ENCODE measurements at regions not wholly inside any gene's neighbourhood (a gene's known extent, or its start where the extent isn't known, plus 50 kb on each side); places are given as distances from the start of the nearest gene placed in this dataset.

DNA sequence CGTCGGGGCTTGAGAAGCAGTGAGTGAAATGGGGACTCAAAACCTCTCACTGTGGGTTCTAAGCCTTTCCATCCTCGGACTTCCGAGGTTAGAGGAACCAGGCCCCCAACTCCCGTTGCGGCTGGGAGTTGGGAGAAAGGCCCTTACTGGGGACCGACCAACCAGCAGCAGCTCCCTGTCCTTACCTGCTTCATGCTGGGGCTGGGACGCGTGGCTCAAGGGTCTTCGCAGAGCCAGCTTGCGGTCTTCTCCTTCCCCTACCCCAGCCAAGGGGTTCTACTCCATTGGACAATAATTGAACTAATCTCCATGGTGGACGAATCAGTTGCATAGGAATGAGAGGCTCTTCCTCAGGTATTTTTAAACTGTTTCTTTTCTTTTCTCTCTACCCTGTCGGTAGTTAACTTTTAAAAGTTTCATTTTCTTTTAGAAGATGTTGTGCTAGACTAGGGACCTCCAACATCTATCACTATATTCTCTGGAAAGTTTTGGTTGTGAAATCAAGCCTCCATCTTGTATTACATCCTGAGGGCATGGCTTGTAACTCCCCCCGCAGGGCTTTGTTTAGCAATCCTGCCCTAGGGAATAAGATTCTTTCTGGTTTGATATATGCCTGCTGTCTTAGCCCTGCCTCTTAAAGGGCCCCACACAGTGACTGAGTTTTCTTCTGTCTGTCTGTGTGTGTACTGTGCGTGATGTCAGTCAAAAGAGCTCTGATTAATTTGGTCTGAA, 1027.1 kb upstream of the PCDH9 start:
- H3K27ac ChIP-seq: no peak overlapping the region
- DNase-seq (ENCODE audit: low read depth, low spot score): no peak

DNA sequence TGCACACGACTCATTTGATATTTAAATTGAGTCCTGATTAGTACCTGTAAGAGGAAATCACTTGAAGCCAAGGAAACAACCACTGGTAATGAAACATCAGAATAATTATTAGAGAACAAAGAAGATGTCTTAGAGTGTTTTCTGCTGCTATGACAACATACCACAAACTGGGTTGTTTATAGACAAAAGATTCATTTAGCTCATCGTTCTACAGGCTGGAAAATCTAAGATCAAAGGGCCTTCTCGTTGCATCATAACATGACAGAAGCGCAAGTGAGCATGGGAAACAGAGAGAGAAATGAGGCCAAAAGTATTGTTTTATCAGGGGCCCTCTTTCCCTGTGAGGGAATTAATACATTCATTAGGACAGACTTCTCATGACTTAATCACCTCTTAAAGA, 1024.0 kb upstream of the PCDH9 start:
- no peak for DNase-seq (ENCODE audit: low read depth, low spot score)
- H3K27ac ChIP-seq: no peak overlapping the region

DNA sequence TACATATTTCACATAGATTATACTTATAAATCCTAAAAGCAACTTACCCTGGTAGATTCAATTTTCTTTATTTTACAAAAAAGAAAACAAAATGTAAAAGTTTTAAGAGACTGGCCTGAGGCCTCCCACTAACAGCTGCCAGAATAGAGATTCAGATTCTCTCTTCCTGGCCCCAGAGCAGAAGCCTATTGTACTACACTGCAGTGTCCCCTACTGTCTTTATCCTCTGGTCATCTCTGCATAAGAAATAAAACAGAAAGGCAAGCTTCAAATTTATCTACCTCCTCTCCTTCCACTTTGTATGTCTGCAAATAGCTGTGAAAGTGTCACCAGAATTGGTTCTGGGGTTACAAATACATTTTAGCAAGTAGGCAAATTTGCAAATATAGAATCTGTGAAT, 1004.1 kb upstream of the PCDH9 start:
- no peak for DNase-seq (ENCODE audit: low read depth, low spot score)
- no peak overlapping the region for H3K27ac ChIP-seq

DNA sequence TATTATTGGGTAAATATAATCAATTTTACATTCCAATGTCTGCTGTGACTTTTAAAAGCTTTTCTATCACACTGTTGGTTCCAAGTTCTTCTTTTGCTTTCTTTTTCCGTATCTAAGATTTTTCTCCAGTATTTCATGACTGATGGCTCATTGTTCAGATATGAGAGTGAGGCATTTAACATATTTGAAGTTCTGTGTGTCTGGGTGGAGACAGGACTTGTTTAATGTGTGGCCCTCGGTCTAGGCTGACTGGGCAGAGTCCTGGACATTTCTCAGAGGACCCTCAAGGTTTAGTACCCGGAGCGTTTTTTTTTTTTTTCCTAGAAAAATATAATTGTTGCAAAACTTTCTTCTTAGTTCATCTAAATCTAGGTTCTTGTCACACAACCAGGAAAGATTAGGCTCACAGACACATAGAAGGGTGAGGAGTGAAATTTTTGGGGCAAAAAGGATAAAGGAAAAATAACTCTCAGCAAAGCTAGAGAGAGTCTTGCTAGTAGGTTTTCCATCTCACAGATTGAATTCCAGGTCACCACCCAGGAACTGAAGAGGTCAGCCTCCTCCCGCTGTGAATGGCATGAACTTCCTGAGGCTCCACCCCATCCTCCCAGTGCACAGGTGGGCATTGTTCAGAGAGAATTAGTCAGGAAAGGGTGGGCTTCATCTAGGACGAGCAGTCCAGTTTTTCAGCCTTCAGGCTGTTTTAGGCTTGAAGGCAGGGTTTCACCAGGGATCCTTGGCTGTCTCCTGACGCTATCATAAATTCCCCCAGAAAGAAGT, 1002.4 kb upstream of the PCDH9 start:
- DNase-seq (ENCODE audit: low read depth, low spot score): no peak
- no peak overlapping the region for H3K27ac ChIP-seq

DNA sequence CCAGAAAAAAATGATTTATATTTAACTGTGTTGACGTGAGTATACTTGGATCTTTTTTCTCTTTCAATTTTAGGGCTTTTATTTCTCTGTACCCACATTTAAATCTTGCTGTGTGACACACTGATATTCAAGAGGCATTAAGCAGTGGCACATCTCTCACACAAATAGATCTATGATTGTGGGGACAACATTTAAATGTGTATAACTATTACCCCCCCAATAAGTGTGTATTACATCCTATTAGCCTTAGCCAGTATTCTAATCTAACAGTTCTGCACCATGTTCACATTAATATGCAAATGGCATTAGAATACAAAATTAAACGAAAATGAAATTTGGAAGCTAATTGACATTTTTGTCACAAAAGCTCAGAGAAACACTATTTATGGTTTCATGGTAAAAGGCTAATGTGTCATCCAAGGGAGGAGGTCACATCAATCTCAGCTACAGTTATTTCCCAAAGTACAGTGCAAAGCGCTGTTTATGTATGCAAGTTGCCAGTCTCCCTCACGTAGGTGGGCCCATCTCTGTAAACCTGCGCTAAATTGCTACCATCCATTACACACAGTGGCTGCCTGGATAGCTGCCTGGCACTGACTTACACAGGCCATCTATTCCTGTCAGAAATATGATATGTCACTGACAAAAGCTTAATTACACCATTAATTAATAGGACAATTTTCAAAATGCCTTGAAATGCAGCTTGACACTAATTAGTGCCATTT, 984.7 kb upstream of the PCDH9 start:
- no peak overlapping the region for H3K27ac ChIP-seq
- no peak for DNase-seq (ENCODE audit: low read depth, low spot score)

DNA sequence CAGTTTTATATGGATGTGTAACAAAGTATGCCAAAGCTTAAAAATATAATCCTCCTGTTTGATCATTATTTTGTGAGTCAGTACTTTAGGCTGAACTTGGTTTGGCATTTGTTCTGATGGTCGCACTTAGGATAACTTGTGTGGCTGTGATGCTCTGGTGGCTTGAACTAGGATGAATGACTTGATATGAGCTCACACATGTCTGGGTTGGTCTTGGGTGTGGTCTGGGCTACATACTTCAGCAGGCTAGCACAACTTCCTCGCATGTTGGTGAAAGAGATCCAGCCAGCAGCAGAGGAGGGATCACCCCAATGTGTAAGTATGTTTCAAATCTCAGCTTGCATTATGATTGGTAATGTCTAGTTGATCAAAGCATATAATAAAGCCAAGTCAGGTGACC, 969.1 kb upstream of the PCDH9 start:
- DNase-seq (ENCODE audit: low read depth, low spot score): no peak
- no peak overlapping the region for H3K27ac ChIP-seq

DNA sequence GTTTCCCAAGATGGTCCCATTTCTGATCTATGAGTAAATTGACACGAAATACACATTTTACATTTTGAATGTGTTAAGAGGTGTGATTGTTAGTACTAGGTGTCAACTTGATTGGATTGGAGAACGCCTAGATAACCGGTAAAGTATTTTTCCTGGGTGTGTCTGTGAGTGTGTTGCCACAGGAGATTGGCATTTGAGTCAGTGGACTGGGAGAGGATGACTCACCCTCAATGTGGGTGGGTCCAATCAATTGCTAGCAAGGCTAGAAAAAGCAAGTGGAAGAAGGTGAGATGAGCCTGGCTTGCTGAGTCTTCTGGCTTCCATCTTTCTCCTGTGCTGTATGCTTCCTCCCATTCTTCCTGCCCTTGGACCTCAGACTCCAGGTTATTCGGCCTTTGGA, 960.7 kb upstream of the PCDH9 start:
- peak overlapping the region; percentile 21 for H3K27ac ChIP-seq
- no peak for DNase-seq (ENCODE audit: low read depth, low spot score)

DNA sequence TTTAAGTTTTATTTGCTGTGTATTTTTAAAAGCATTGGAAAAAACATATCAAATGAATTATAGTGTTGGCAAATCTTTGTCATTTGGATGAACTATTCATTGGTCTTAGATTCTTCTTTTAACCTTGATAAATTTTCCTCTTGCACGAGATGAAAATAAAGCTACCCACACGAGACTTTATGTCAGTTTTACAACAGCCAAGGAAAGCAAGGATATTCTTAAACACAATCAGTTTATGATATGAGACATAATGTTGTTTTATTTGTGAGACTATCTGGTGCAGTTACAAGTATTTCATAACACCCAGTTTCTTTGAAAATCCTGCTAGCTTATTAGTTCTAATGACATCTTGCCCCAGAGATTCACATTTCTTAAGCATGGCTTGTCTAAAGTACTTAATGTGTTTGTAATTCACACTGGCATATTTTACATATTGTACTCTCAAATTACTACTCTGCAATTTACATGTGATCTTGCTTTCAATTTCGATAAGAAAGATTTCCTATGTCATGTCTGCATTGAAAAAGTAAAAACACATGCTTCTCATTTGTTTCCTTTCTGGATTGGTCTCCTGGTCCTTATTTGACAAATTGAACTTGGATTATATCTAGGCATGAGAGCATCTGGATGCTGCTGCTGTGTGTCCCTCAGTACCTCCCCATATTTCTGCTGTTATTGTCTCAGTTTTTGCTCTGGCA, 955.5 kb upstream of the PCDH9 start:
- no peak for DNase-seq (ENCODE audit: low read depth, low spot score)

DNA sequence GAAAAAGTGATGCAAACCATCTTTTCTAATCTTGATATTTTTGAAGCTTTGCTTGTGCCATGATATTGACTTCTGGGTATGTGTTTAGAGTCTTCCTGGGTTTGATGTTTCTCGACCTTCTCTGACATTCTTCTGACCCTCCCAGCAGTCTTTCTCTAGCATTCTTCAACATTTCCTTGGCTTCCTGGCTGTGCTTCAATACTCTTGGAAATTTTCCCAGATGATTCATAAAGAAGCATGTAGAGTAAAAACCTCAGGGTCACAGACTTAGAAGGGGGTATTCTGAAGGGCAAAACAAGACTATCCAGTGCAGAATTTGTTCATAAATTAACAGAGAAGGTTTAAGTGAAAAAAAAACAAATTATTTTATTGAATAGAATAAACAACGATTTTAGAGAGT, 946.3 kb upstream of the PCDH9 start:
- DNase-seq (ENCODE audit: low read depth, low spot score): no peak
- H3K27ac ChIP-seq: no peak overlapping the region

More for the DNA sequence above, 955.5 kb upstream of the PCDH9 start:
- no peak overlapping the region for H3K27ac ChIP-seq

DNA sequence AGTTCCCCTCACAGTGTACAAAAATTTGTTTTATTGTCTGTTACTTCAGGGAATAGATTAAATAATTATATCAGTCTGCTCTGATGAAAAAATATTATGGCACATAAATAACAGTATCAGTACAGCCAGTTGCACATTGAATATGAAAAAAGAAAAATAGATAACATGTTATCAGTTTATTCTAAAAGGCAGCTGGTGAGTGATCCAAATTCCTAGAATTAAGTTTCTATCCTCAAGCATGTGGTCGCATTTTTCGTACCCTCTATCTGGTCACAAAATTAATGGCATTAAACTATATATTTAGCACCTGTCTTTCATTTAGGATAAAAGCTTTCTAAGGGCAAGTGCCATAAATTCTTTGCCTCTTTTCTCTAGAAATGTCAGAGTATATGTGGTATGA, 944.8 kb upstream of the PCDH9 start:
- no peak for DNase-seq (ENCODE audit: low read depth, low spot score)
- no peak overlapping the region for H3K27ac ChIP-seq

DNA sequence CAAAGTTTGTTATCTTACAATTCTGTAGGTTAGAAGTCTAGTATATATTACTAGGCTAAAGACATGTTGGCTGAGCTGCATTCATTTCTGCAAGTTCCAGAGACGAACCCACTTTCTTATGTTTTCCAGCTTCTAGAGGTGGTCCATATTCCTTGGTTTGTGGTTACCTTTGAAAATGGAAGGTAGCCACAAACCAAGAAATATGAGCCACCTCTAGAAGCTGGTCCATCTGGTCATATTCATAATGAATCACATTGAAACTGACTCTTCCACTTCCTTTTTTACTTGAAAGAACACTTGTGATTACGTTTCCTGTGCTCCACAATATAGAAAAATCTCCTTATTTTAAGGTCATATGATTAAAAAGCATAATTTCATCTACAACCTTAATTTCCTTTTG, 943.0 kb upstream of the PCDH9 start:
- peak overlapping the region; percentile 76 for H3K27ac ChIP-seq
- no peak for DNase-seq (ENCODE audit: low read depth, low spot score)

DNA sequence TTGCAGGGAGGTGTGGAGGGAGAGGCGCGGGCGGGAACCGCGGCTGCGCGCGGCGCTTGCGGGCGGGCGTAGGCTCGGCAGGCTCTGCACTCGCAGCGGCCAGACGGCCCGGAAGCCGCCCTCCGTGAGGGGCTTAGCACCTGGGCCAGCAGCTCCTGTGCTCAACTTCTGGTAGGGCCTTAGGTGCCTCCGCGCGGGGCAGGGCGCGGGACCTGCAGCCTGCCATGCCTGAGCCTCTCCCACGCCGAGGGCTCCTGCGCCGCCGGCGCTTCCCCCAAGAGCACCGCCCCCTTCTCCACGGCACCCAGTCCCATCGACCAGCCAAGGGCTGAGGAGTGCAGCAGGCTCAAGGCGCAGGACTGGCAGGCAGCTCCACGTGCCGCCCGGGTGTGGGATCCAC, 940.8 kb upstream of the PCDH9 start:
- no peak overlapping the region for H3K27ac ChIP-seq
- DNase-seq (ENCODE audit: low read depth, low spot score): no peak

DNA sequence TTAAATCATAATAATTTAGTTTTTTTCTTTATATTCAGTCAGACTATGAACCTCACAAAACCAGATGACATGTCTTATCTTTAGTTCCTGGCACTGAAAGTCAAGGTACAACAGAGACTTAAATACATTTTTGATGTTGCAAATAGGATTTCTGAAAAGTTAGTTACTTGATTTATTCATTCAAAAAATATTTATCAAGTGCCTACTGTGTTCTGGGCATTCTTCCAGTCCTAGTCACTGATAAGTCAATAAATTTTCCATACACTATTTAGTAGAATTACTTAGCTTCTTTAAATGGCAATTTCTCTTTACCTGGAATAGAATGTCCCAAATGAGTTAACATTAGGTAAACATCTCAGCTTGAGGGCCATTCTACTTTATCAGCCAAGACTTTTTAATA, 938.3 kb upstream of the PCDH9 start:
- no peak for DNase-seq (ENCODE audit: low read depth, low spot score)

DNA sequence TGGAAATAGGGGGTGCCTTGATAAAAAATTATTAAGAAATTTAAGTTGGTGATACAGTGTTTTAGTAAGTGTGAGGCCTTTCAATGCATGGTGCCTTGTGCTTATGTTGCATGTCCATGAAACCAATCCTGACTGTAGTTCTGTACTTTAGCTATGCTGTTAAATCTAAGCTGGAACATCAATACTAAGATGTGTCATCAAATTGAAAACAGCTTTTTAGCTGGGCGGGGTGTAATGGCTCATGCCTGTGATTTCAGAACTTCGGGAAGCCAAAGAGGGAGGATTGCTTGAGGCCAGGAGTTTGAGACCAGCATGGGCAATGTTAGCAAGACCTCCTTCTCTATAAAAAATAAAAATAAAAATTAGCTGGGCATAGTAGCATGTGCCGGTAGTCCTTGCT, 930.3 kb upstream of the PCDH9 start:
- no peak overlapping the region for H3K27ac ChIP-seq
- no peak for DNase-seq (ENCODE audit: low read depth, low spot score)

More for the DNA sequence above, 938.3 kb upstream of the PCDH9 start:
- no peak overlapping the region for H3K27ac ChIP-seq

DNA sequence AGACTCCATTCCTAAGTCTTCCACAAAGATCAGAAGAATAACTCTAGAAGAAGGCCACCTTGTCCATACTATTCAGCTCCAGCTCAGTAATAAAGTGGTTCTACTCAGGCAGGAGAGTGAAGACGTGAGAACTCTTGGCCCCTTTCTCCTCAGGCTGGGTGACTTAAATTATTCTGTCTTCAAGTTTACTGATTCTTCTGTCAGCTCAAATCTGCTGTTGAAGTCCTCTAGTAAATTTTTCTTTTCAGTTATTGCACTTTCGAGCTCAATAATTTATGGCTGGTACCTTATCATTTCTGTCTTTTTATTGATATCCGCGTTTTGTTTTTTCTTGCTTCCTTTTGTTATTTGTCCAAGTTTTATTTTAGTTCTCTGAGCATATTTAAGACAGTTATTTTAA, 922.3 kb upstream of the PCDH9 start:
- DNase-seq (ENCODE audit: low read depth, low spot score): no peak
- no peak overlapping the region for H3K27ac ChIP-seq

DNA sequence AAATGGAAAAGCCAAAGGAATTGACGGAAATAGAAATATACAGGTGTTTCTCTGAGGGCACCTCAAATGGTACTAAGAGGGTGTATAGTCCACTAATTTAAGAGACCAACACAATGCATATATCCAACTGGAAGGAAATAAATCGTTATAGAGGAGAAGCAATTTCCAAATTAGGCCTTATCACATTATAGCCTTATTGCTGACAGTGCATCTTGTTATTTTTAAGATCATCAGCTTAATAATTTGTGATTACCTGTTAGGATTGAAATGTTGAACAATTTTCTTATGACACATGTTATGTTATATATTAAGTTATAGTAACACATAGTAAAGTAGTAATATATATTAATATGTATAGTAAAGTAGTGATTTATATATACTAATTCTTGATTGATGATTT, 915.7 kb upstream of the PCDH9 start:
- no peak overlapping the region for H3K27ac ChIP-seq
- DNase-seq (ENCODE audit: low read depth, low spot score): no peak

DNA sequence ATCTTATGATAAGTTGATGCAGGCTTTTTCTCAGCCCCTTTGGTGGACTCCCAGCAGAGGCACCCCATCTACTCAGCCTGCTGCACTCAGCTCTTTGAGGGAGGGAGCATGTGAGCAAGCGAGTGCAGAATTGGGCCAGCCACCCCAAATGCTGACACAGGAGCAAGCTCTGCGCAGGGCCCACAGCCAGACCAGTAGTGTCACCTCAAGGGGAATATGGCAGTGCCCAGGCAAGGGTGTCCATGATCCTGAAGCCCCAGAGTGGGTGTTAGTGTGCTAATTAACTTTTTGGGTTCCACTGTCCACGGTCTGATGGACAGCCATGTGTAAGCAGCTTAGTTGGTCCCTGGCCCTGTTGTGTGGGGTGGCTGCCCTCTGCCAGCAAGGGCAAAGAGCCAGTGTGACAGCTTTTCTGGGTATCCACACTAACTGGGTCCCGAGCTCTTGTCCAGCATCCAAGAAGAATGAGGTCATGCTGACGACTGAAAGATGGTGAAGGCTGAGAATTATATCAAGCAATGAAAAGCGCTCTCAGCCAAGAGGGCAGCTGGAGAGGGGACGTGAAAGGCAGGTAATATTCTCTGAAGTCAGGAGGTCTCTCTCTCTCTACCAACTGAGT, 898.3 kb upstream of the PCDH9 start:
- DNase-seq (ENCODE audit: low read depth, low spot score): no peak

DNA sequence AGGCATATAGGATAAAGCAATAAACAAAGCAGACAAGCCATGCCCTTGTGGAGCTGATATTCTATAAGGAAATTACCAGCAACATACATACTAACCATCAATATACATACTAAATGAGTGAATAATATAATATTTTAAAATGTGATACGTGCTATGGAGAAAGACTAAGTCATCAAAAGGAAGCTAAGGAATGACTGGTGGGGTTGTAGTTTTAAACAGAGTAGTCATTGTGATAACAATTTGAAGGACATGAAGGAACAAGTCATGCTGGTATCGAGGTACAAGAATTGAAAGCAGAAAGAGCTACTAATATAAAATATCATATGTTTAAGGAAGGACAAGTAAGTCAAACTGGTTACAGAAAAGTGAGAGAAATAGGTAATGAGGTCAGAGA, 894.9 kb upstream of the PCDH9 start:
- DNase-seq (ENCODE audit: low read depth, low spot score): peak; percentile 20
- peak overlapping the region; percentile 91 for H3K27ac ChIP-seq

More for the DNA sequence above, 898.3 kb upstream of the PCDH9 start:
- H3K27ac ChIP-seq: no peak overlapping the region

DNA sequence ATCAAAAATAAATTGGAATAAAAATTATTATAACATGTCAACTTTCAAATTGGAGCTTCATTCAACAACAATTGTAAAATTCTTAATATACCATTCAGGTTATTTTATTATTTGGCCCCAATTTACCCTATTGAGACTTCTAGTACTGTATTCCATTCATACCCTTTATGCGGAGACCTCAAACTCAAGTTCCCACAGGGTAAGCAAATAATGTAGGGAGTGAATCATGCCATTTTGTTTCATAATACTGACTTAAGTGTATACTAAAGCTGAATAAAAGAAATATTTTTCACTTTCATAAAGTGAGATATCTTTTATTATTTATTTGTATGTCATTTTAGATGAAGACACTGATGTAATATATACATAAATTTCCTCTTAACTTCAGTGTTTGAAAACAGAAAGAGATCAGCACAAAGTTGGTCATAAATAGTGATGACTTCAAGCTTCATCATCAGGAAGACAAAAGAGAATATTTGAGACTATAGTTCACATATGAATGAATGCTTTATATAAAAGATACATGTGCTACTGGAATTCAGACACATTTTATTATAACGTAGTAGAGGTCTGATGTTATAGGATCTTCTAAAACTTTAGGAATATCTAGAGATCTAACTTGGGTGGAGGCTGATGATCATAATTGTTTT, 894.4 kb upstream of the PCDH9 start:
- no peak for DNase-seq (ENCODE audit: low read depth, low spot score)
- peak overlapping the region; percentile 91 for H3K27ac ChIP-seq
